ENCODE measurements at regions not wholly inside any gene's neighbourhood (a gene's known extent, or its start where the extent isn't known, plus 50 kb on each side); places are given as distances from the start of the nearest gene placed in this dataset.

GRCh38 chr12:17151917-17152316 lies 546.0 kb upstream of the LMO3 start:
- TF ChIP-seq NR3C1 (IDR thresholded peaks at IDR 0.05), result no peak
- TF ChIP-seq RFX5 (IDR thresholded peaks at IDR 0.05), result no peak
- no peak for TF ChIP-seq CTCF (IDR thresholded peaks at IDR 0.05)
- TF ChIP-seq RCOR1 (IDR thresholded peaks at IDR 0.05; ENCODE audit: low read depth, low read length), result no peak
- TF ChIP-seq USF2 (IDR thresholded peaks at IDR 0.05), result no peak
- no peak for TF ChIP-seq NFE2L2 (conservative IDR thresholded peaks at IDR 0.05; ENCODE audit: low read length)
- TF ChIP-seq POLR2A (IDR thresholded peaks at IDR 0.05; ENCODE audit: low read length), result no peak
- no peak for TF ChIP-seq MYC (IDR thresholded peaks at IDR 0.05; ENCODE audit: borderline replicate concordance, low read length)
- no peak for TF ChIP-seq HEYL (CRISPR knock-in tag; IDR thresholded peaks at IDR 0.05)
- no peak for TF ChIP-seq MAFK (IDR thresholded peaks at IDR 0.05; ENCODE audit: partially characterized antibody)
- TF ChIP-seq RNF2 (IDR thresholded peaks at IDR 0.05; ENCODE audit: borderline replicate concordance, low read depth), result no peak
